AG04449 (cell line): ENCODE measurements at regions not wholly inside any gene's neighbourhood (a gene's known extent, or its start where the extent isn't known, plus 50 kb on each side); places are given as distances from the start of the nearest gene placed in this dataset.

Source experiments
- CTCF ChIA-PET: fragments of 350-600 bp; formaldehyde crosslinking; extraction: SDS; loops from one replicate; lab custom pipeline; 2021; ENCODE audit warnings: antibody characterized with exemption; lab: Yijun Ruan, JAX
- POLR2A ChIA-PET: fragments of 400-600, 350-600 bp; formaldehyde crosslinking; extraction: SDS; loops from one replicate; lab custom pipeline; 2020; ENCODE audit warnings: antibody characterized with exemption, inconsistent platforms; lab: Yijun Ruan, JAX
- DNase-seq: peaks from one replicate; pipeline ENCODE4 v3.0.0-alpha.2; 2010; ENCODE audit warnings: low read depth, low spot score
- H3K4me3 ChIP-seq: 2 replicates; pipeline ENCODE4 v1.5.1; 2011; ENCODE audit warnings: low read depth, mild to moderate bottlenecking, control low read depth, low read length
- TF ChIP-seq, protein P1 (sequence below): IDR thresholded peaks from one replicate; pipeline ENCODE4 v1.5.1; 2011; ENCODE audit warnings: mild to moderate bottlenecking, moderate library complexity, low read length, control low read depth, inconsistent platforms; ENCODE audit not compliant: insufficient read depth; ENCODE audit errors: missing control alignments

DNA sequence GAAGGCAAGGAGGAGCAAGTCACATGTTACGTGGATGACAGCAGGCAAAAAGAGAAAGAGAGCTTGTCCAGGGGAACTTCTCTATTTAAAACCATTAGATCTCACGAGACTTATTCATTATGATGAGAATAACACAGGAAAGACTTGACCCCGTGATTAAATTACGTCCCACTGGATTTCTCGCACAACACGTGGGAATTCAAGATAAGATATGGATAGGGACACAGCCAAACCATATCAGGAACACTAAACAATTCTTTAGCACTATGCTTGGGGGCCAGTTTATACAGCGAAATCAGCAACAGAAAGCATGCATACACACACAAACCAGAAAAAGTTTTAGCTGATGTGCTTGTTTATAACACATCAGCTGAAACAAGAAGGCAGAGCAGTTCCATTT is 704.2 kb downstream of the OTOL1 start:
- ChIA-PET CTCF (no interaction called here), POLR2A (no interaction called here)
- TF ChIP-seq, protein P1, sequence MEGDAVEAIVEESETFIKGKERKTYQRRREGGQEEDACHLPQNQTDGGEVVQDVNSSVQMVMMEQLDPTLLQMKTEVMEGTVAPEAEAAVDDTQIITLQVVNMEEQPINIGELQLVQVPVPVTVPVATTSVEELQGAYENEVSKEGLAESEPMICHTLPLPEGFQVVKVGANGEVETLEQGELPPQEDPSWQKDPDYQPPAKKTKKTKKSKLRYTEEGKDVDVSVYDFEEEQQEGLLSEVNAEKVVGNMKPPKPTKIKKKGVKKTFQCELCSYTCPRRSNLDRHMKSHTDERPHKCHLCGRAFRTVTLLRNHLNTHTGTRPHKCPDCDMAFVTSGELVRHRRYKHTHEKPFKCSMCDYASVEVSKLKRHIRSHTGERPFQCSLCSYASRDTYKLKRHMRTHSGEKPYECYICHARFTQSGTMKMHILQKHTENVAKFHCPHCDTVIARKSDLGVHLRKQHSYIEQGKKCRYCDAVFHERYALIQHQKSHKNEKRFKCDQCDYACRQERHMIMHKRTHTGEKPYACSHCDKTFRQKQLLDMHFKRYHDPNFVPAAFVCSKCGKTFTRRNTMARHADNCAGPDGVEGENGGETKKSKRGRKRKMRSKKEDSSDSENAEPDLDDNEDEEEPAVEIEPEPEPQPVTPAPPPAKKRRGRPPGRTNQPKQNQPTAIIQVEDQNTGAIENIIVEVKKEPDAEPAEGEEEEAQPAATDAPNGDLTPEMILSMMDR: no peak
- DNase-seq: no peak
- H3K4me3 ChIP-seq: no peak overlapping the region

DNA sequence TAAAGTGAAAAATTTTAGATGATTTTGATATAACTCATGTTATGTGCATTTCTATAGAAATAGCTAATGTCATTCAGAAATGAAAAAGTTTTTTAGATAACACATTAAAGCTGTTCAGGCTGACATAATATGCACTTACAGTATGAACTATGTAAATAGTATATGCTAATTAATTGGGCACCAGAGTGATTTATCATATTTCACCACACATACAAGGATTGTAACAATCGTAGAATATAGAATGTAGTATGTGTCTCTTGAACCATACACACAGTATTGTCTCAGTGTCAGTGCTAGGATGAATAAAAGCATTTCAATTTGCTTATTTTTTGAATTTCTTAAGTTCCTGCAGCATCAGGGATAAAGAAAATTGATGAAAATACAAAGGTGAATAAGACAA is 710.0 kb downstream of the OTOL1 start:
- CTCF ChIA-PET: no interaction called here
- TF ChIP-seq, protein P1: no peak
- H3K4me3 ChIP-seq: no peak overlapping the region
- no peak for DNase-seq
- POLR2A ChIA-PET: no interaction called here

- CTCF ChIA-PET: interaction anchor here (1.2 to 1.3 kb wide), 2 partner anchors 298 to 359 kb away, joined by 3 to 5 read pairs; no protein-coding TSS in a partner anchor
- TF ChIP-seq, protein P1: no peak
Observed at GRCh38 chr3:162211470-162211869, 714.9 kb downstream of the OTOL1 start.

DNA sequence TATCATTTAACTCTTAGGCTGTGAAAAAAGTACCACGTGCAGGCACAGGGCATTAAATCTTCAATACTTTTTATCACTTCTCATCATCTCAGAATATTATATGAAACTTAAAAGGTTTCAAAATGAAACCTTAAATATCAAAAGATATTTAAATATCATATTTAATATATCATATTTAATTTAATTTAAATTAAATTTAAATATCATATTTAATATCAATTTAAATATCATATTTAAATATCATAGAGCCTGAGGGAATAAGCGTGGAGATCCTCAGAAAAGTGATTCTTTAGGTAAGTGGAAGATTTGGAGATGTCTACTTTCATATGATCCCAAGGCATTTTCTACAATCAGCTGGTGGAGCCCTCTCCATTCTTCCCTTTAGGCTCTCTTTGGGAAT is 716.6 kb downstream of the OTOL1 start:
- POLR2A ChIA-PET: no interaction called here
- CTCF ChIA-PET: no interaction called here
- no peak overlapping the region for H3K4me3 ChIP-seq
- DNase-seq: no peak
- TF ChIP-seq, protein P1: no peak

More at GRCh38 chr3:162211470-162211869, 714.9 kb downstream of the OTOL1 start:
- DNase-seq: no peak
- no peak overlapping the region for H3K4me3 ChIP-seq
- POLR2A ChIA-PET: no interaction called here

GRCh38 chr3:162213956-162214355 is 717.3 kb downstream of the OTOL1 start:
- CTCF ChIA-PET: no interaction called here
- no peak for DNase-seq
- H3K4me3 ChIP-seq: no peak overlapping the region
- POLR2A ChIA-PET: no interaction called here
- TF ChIP-seq, protein P1: no peak

- TF ChIP-seq, protein P1: no peak
- no peak for DNase-seq
- CTCF ChIA-PET: no interaction called here
- H3K4me3 ChIP-seq: no peak overlapping the region
- POLR2A ChIA-PET: no interaction called here
Observed at GRCh38 chr3:162217647-162218046, 721.0 kb downstream of the OTOL1 start.
